SK-N-SH (cell line): ENCODE measurements at regions not wholly inside any gene's neighbourhood (a gene's known extent, or its start where the extent isn't known, plus 50 kb on each side); places are given as distances from the start of the nearest gene placed in this dataset.

ENCODE experiments used
- CTCF ChIP-seq: fragments of 200-600 bp; sonication (generic); IDR thresholded peaks from 2 replicates; pipeline ENCODE4 v1.6.1; 2017; ENCODE audit warnings: antibody characterized with exemption, mild to moderate bottlenecking, moderate library complexity
- GABPA ChIP-seq: IDR thresholded peaks from 2 replicates; pipeline ENCODE4 v1.4.0; 2012; ENCODE audit warnings: low read depth, mild to moderate bottlenecking
- JUND ChIP-seq: IDR thresholded peaks from 2 replicates; pipeline ENCODE4 v1.4.0; 2012
- MXI1 ChIP-seq: IDR thresholded peaks from 2 replicates; pipeline ENCODE4 v1.6.1; 2012; ENCODE audit warnings: mild to moderate bottlenecking, low read depth, low read length, improper control_type of control experiment
- NFIC ChIP-seq: IDR thresholded peaks from 2 replicates; pipeline ENCODE4 v1.4.0; 2012; ENCODE audit warnings: borderline replicate concordance
- RAD21 ChIP-seq: IDR thresholded peaks from 2 replicates; pipeline ENCODE4 v1.6.1; 2012; ENCODE audit warnings: mild to moderate bottlenecking, low read length
- SMC3 ChIP-seq: IDR thresholded peaks from 2 replicates; pipeline ENCODE4 v1.6.1; 2012; ENCODE audit warnings: low read depth, low read length, improper control_type of control experiment
- YY1 ChIP-seq: IDR thresholded peaks from 2 replicates; pipeline ENCODE4 v1.4.0; 2012; ENCODE audit warnings: low read depth, mild to moderate bottlenecking
- TF ChIP-seq, protein P1 (sequence below): fragments of 150-350 bp; IDR thresholded peaks from 2 replicates; pipeline ENCODE4 v1.6.1; 2017; ENCODE audit warnings: antibody characterized with exemption, low read length, low read depth, borderline replicate concordance

DNA sequence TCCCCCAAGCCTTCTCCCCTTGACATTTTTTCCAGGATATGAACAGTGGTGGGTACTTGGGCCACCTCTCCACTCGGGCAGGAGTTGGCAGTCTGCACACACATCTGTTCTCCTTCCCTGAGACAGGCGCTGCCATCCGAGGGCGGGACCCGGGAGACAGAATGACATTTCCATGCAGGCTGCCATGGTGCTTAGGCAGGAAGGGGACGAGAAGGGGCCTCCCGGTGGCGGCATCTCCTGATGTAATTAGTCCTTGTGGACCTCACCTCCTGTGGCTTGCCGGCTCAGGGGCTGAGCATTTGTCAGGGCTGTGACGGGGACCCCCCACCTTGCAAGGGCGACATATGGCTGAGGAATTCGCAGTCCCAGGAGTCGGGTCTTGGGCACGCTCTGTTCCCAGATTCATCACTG, 197.2 kb downstream of the FOXL1 start:
- TF ChIP-seq RAD21 (no peak), NFIC (no peak), GABPA (no peak), CTCF (no peak), MXI1 (no peak), JUND (no peak), SMC3 (no peak), YY1 (no peak)
- TF ChIP-seq, protein P1, sequence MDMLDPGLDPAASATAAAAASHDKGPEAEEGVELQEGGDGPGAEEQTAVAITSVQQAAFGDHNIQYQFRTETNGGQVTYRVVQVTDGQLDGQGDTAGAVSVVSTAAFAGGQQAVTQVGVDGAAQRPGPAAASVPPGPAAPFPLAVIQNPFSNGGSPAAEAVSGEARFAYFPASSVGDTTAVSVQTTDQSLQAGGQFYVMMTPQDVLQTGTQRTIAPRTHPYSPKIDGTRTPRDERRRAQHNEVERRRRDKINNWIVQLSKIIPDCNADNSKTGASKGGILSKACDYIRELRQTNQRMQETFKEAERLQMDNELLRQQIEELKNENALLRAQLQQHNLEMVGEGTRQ: no peak
